NK-92 treated with Interleukin-12 subunit alpha and Interleukin-12 subunit beta, amount 100 ng/mL, for 24 hours (cell line): ENCODE measurements at regions not wholly inside any gene's neighbourhood (a gene's known extent, or its start where the extent isn't known, plus 50 kb on each side); places are given as distances from the start of the nearest gene placed in this dataset.
"Not testable (repeated sequence)": the region's sequence is repeated elsewhere in the genome, so short reads cannot be mapped to it uniquely, and the experiment has no call there.

Source experiments
- DNase-seq: peaks from one replicate; lab custom pipeline; 2025; lab: John Stamatoyannopoulos, UW

GRCh38 chr3:168779970-168780645, 684.4 kb upstream of the GOLIM4 start:
- not testable (repeated sequence) for DNase-seq

- no peak for DNase-seq
Measured at GRCh38 chr3:168753724-168754123, 658.0 kb upstream of the GOLIM4 start.

GRCh38 chr3:168752339-168752738, 656.6 kb upstream of the GOLIM4 start:
- DNase-seq, result no peak

- no peak for DNase-seq
Measured at GRCh38 chr3:168747697-168748096, 652.0 kb upstream of the GOLIM4 start.

GRCh38 chr3:168738527-168739325, 643.0 kb upstream of the GOLIM4 start:
- no peak for DNase-seq

GRCh38 chr3:168736202-168736601, 640.5 kb upstream of the GOLIM4 start:
- DNase-seq, result no peak

- no peak for DNase-seq
Measured at GRCh38 chr3:168730073-168730472, 634.3 kb upstream of the GOLIM4 start.

GRCh38 chr3:168722091-168722490, 626.4 kb upstream of the GOLIM4 start:
- no peak for DNase-seq

- no peak for DNase-seq
Measured at GRCh38 chr3:168714609-168715240, 619.0 kb upstream of the GOLIM4 start.

- DNase-seq, result no peak
Measured at GRCh38 chr3:168709073-168709472, 613.3 kb upstream of the GOLIM4 start.

- no peak for DNase-seq
Measured at GRCh38 chr3:168707900-168708299, 612.2 kb upstream of the GOLIM4 start.

GRCh38 chr3:168705412-168705811, 609.7 kb upstream of the GOLIM4 start:
- no peak for DNase-seq

- DNase-seq, result no peak
Measured at GRCh38 chr3:168696051-168696450, 600.3 kb upstream of the GOLIM4 start.

- no peak for DNase-seq
Measured at GRCh38 chr3:168693870-168694269, 598.1 kb upstream of the GOLIM4 start.

- no peak for DNase-seq
Measured at GRCh38 chr3:168688267-168688666, 592.5 kb upstream of the GOLIM4 start.

- no peak for DNase-seq
Measured at GRCh38 chr3:168684519-168684918, 588.8 kb upstream of the GOLIM4 start.

- DNase-seq, result no peak
Measured at GRCh38 chr3:168678730-168679129, 583.0 kb upstream of the GOLIM4 start.

- no peak for DNase-seq
Measured at GRCh38 chr3:168671091-168671490, 575.4 kb upstream of the GOLIM4 start.

- not testable (repeated sequence) for DNase-seq
Measured at GRCh38 chr3:168660879-168661657, 565.3 kb upstream of the GOLIM4 start.

GRCh38 chr3:168659015-168659414, 563.3 kb upstream of the GOLIM4 start:
- no peak for DNase-seq

- DNase-seq, result no peak
Measured at GRCh38 chr3:168655611-168656010, 559.9 kb upstream of the GOLIM4 start.

- no peak for DNase-seq
Measured at GRCh38 chr3:168654700-168655099, 559.0 kb upstream of the GOLIM4 start.
